Peyer's patch (tissue), 4 donors: ENCODE measurements at regions not wholly inside any gene's neighbourhood (a gene's known extent, or its start where the extent isn't known, plus 50 kb on each side); places are given as distances from the start of the nearest gene placed in this dataset.
"Not testable (repeated sequence)": the region's sequence is repeated elsewhere in the genome, so short reads cannot be mapped to it uniquely, and the experiment has no call there.

Source experiments
- DNase-seq, 3 donors: peaks; one replicate each; pipeline ENCODE4 v3.0.0-alpha.2; 2017 to 2019
- H3K27ac ChIP-seq, 4 donors: fragments of 200-600 bp; sonication (generic); one replicate each; pipeline ENCODE4 v1.5.1; 2016 to 2019
- H3K27me3 ChIP-seq, 2 donors: fragments of 200-600 bp; sonication (generic); one replicate each; pipeline ENCODE4 v1.5.1; 2019
- H3K36me3 ChIP-seq, 3 donors: fragments of 200-600 bp; sonication (generic); one replicate each; pipeline ENCODE4 v1.5.1; 2016 to 2019
- H3K4me1 ChIP-seq, 4 donors: fragments of 200-600 bp; sonication (generic); one replicate each; pipeline ENCODE4 v1.5.1; 2016 to 2019
- H3K4me3 ChIP-seq, 4 donors: fragments of 200-600 bp; sonication (generic); 1 replicate in 3 of 4; 2 replicates in 1 of 4; pipeline ENCODE4 v1.5.1; 2016 to 2019; ENCODE audit warnings: mild to moderate bottlenecking in 1 of 4
- H3K9me3 ChIP-seq, 4 donors: fragments of 200-600 bp; sonication (generic); one replicate each; pipeline ENCODE4 v1.5.1; 2016 to 2019; ENCODE audit warnings: mild to moderate bottlenecking in 1 of 4
- POLR2A ChIP-seq, 2 donors: fragments of 450-650 bp; IDR thresholded peaks; one replicate each; pipeline ENCODE4 v1.5.1; 2017; ENCODE audit warnings: antibody characterized with exemption in 2 of 2, mild to moderate bottlenecking in 2 of 2, moderate library complexity in 2 of 2
- TF ChIP-seq, protein P1 (sequence below), 6 experiments: fragments of 450-650 bp in 4 of 6; fragments of 200-600 bp in 2 of 6; sonication (generic) in 1 of 6; IDR thresholded peaks; one replicate each; pipeline ENCODE4 v1.5.1; 2017 to 2019; ENCODE audit warnings: antibody characterized with exemption in 6 of 6, mild to moderate bottlenecking in 3 of 6, moderate library complexity in 1 of 6

- TF ChIP-seq, protein P1, sequence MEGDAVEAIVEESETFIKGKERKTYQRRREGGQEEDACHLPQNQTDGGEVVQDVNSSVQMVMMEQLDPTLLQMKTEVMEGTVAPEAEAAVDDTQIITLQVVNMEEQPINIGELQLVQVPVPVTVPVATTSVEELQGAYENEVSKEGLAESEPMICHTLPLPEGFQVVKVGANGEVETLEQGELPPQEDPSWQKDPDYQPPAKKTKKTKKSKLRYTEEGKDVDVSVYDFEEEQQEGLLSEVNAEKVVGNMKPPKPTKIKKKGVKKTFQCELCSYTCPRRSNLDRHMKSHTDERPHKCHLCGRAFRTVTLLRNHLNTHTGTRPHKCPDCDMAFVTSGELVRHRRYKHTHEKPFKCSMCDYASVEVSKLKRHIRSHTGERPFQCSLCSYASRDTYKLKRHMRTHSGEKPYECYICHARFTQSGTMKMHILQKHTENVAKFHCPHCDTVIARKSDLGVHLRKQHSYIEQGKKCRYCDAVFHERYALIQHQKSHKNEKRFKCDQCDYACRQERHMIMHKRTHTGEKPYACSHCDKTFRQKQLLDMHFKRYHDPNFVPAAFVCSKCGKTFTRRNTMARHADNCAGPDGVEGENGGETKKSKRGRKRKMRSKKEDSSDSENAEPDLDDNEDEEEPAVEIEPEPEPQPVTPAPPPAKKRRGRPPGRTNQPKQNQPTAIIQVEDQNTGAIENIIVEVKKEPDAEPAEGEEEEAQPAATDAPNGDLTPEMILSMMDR (IDR thresholded peaks at IDR 0.05) = no peak
- no peak for TF ChIP-seq POLR2A (IDR thresholded peaks at IDR 0.05)
- no peak overlapping the region for H3K27ac ChIP-seq
- no peaks in the 10 kb centered on the region for H3K9me3 ChIP-seq
- no peaks in the 10 kb centered on the region for H3K27me3 ChIP-seq
- no peaks in the 10 kb centered on the region for H3K36me3 ChIP-seq
- no peaks in the 10 kb centered on the region for H3K4me1 ChIP-seq
- DNase-seq = no peak
- no peak overlapping the region for H3K4me3 ChIP-seq
These were observed 425.8 kb downstream of the KCTD16 start for GRCh38 chr5:144596517-144596916.

DNA sequence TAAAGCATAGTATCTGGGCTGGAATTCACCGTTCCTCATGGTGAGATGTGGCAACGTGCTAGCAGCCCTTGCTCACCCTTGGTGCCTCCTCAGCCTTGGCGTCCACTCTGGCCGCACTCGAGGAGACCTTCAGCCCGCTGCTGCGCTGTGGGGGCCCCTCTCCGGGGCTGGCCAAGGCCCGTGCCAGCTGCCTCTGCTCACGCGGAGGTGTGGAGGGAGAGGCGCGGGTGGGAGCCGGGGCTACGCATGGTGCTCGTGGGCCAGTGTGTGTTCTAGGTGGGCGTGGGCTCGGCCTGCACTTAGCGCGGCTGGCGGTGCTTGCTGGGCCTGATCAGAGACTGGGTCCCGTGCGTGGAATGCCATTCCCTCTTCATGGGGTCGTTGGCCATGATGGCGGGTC lies 424.2 kb downstream of the KCTD16 start:
- Histone ChIP-seq H3K4me1 (no peaks in the 10 kb centered on the region), H3K9me3 (no peaks in the 10 kb centered on the region), H3K27me3 (no peaks in the 10 kb centered on the region), H3K36me3 (no peaks in the 10 kb centered on the region), H3K27ac (no peak overlapping the region), H3K4me3 (no peak overlapping the region)
- DNase-seq = no peak
- no peak for TF ChIP-seq POLR2A (IDR thresholded peaks at IDR 0.05)
- TF ChIP-seq, protein P1 (IDR thresholded peaks at IDR 0.05) = no peak

GRCh38 chr5:144594234-144594633 lies 423.6 kb downstream of the KCTD16 start:
- H3K27ac ChIP-seq, DNase-seq, H3K27me3 ChIP-seq, H3K4me1 ChIP-seq, H3K4me3 ChIP-seq, H3K9me3 ChIP-seq, H3K36me3 ChIP-seq: not testable (repeated sequence)

DNA sequence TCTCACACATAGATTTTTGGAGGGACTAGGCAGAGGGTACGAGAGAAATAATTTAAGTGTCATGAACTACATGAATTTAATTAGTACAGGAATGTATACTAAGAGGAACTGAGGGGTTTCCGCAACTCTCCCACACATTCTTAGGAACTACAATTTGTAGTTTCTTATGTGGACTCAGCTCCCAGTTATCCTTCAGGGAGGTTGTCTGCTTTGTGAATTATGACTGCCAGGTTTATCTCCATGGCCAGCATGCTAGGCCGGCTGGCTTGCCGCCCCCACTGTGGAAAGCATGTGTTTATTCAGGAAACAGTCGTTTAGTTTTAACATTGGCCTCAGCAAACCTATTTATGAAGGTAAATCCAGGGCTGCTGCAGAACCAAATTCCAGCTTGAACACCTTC lies 415.0 kb downstream of the KCTD16 start:
- no peaks in the 10 kb centered on the region for H3K4me1 ChIP-seq
- H3K27ac ChIP-seq = no peak overlapping the region
- no peaks in the 10 kb centered on the region for H3K36me3 ChIP-seq
- H3K4me3 ChIP-seq = no peak overlapping the region
- no peaks in the 10 kb centered on the region for H3K27me3 ChIP-seq
- no peaks in the 10 kb centered on the region for H3K9me3 ChIP-seq
- no peak for TF ChIP-seq POLR2A (IDR thresholded peaks at IDR 0.05)
- TF ChIP-seq, protein P1 (IDR thresholded peaks at IDR 0.05) = no peak
- no peak for DNase-seq

- no peak for DNase-seq
- Histone ChIP-seq H3K27me3 (no peaks in the 10 kb centered on the region), H3K4me1 (no peaks in the 10 kb centered on the region), H3K27ac (no peak overlapping the region), H3K4me3 (no peak overlapping the region), H3K9me3 (no peaks in the 10 kb centered on the region), H3K36me3 (no peaks in the 10 kb centered on the region)
- TF ChIP-seq, protein P1 (IDR thresholded peaks at IDR 0.05) = no peak
- TF ChIP-seq POLR2A (IDR thresholded peaks at IDR 0.05) = no peak
These were observed 413.1 kb downstream of the KCTD16 start for GRCh38 chr5:144583541-144584449.

- TF ChIP-seq POLR2A (IDR thresholded peaks at IDR 0.05) = no peak
- TF ChIP-seq, protein P1 (IDR thresholded peaks at IDR 0.05) = no peak
These were observed 411.4 kb downstream of the KCTD16 start for GRCh38 chr5:144582066-144582465.

More at GRCh38 chr5:144582066-144582465, 411.4 kb downstream of the KCTD16 start:
- H3K4me3 ChIP-seq = no peak overlapping the region
- no peaks in the 10 kb centered on the region for H3K27me3 ChIP-seq
- H3K27ac ChIP-seq = no peak overlapping the region
- H3K9me3 ChIP-seq = no peaks in the 10 kb centered on the region
- H3K36me3 ChIP-seq = no peaks in the 10 kb centered on the region
- DNase-seq = no peak
- no peaks in the 10 kb centered on the region for H3K4me1 ChIP-seq
